Dedifferentiated amniotic fluid mesenchymal stem cell (primary cell): ENCODE measurements at regions not wholly inside any gene's neighbourhood (a gene's known extent, or its start where the extent isn't known, plus 50 kb on each side); places are given as distances from the start of the nearest gene placed in this dataset.
A peak's percentile ranks its signal among the peaks of the same experiment; 100 is the strongest.
"Not testable (repeated sequence)": the region's sequence is repeated elsewhere in the genome, so short reads cannot be mapped to it uniquely, and the experiment has no call there.

Source experiments
- DNase-seq: peaks from one replicate; pipeline ENCODE4 v3.0.0-alpha.2; 2016; ENCODE audit errors: extremely low spot score

DNA sequence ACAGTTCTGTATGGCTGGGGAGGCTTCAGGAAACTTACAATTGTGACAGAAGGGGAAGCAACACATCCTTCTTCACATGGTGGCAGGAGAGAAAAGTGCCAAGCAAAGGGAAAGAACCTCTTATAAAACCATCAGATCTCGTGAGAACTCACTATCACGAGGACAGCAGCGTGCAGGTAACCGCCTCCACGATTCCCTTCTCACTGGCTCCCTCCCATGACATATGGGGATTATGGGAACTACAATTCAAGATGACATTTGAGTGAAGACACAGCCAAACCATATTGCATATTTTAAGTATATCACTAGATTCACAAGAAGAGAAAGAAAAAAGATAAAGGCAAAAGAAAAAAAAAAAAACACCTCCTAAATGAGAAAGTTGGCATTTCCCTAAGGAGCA lies 431.9 kb upstream of the RGS17 start:
- DNase-seq: no peak

DNA sequence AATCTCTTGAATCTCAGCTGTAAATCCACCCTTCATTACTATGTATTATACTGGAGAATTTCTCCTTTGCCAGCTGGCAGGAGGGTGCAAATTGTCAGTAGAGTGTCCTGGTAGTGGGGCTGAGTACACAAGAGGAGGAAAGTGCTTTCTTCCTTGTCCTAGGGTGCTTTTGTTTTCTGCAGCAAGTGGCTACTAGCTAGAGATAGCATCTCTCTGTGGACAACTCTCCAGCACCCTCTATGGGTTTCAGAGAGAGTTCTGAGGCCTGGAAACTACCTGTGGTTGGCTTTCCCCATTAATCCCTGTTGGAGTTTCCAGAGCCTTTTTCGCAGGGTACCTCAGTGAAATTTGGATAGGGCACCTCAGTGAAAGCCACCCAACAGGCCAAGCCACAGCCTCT lies 422.5 kb upstream of the RGS17 start:
- no peak for DNase-seq

DNA sequence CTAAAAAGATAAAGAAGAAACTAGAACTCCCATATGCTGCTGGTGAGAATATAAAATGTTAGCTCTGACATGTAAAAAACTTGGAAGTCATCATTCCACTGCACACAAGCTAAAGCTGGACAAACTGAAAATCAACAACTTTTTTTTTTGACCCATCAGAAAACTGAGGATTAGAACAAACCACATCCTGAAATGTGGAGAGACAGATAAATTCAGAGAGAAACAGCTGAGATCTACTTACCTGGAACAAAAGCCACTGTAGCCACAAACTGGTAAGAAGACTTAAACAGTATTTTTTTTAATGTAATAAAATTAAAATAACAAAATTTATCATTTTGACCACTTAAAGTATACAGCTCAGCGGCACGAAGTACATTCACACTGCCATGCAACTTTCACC lies 408.5 kb upstream of the RGS17 start:
- no peak for DNase-seq

DNA sequence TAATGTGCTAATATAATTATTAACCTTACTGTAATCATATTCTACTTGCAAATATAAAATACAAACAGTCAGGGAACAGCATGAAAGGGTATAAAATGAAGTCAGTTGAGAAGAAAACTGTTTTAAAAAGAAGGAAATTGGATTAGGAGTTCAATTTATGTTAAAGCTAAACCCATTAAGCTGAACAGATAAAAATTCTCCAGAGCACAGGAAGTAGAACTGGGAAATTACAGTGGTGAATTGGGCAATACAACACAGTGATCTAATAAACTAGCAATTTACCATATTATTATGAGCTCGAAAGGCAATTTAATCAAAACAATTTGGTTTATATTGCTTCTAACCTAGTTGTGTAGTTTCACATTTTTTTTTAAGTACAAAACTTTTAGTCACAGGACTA lies 407.4 kb upstream of the RGS17 start:
- no peak for DNase-seq

DNA sequence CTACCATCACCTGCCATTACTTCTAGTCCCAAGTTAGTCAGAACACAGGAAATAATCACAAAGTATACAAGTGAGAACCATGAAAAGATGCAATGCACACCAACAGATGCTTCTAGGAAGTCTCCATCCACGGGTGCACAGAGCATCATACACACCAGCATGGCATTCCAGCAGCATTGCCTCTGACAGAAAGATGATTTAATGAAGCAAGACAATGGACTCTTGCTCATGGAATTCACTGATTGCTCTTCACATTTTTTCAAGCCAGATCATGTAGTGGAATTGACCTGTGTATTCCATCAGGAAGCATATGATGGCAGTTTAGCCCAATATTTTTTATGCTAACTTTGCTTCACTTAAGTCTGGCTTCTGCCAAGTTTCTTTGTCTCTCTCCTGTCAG lies 406.3 kb upstream of the RGS17 start:
- DNase-seq: no peak

DNA sequence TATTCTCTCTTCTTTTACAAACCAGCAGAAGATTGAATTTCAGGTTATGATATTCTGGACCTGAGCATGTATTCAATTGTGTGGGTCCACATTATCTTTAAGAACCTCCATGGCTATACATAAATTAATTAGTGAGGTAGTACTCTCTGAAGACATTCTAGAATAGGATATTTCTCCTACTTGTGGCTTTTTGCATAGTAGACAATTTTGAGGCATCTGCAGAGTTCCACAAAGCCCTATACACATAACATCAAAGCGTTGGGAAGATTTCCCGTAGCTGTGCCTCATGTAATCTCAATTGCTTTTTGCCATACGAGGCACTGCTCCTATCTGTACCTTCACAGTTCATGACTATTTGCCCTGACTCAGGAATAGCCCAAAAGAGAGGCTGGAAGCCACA lies 395.4 kb upstream of the RGS17 start:
- DNase-seq: no peak

DNA sequence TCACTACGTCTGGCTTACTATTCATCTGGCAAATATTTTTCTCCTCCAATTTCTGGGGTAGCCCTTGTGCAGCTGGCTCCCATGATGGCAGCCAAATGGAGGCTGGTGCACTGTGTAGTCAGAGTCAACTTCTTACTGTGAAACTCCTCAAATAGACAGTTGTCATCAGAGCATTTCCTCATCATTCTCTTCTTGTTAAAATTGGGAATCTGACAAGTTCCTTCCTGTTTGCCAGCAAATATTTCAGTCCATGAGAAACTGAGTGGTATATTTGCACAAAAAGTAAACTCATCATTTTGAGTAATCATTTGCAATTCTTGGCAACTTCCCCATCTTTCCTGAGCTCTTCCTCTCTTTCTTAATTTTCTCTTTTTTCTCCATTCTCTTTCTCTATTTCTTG lies 394.9 kb upstream of the RGS17 start:
- no peak for DNase-seq

DNA sequence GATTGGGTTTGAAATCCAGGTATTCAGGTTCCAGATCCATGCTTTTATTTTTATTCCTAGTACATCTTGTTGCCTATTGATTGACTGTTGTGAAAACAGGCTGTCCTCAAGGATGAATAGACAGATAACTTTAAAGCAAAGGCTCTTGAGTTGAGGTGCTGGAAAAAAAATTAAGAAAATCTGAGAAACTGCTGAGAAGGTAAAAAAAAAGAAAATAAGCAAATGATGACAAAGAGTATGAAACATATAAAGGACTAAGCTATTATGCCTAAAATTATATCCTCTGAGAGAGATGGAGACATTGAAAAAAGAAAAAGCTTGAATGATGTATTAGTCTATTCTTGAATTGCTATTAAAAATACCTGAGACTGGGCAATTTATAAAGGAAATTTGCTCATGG lies 392.3 kb upstream of the RGS17 start:
- no peak for DNase-seq

DNA sequence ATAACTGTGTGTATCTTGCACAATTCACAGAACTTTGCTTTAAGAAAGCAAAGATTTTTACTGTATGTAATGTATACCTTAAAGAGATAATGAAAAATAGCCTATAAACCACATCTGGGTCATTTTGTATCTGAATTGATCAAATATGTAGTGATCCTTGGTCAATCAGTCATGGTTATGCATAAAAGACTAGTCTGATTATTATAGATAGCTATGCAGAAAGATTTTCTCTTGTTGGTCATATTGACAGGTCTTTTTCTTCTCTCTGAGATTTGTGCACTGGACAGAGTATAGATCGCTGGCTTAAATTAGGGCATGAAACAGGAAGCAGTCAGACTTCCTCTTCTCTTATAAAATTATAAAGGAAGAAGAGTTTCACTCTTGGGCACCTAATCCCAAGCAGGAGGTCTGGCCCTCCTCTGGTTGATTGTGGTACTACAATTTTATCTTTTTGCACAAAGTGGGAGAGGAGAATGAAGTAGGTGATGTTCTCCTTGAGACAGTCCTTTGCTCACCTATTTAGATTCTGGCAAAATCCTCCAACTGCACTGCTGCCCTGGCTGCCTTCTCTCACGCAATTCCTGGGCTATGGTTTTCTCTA lies 380.9 kb upstream of the RGS17 start:
- DNase-seq: peak; percentile 19

DNA sequence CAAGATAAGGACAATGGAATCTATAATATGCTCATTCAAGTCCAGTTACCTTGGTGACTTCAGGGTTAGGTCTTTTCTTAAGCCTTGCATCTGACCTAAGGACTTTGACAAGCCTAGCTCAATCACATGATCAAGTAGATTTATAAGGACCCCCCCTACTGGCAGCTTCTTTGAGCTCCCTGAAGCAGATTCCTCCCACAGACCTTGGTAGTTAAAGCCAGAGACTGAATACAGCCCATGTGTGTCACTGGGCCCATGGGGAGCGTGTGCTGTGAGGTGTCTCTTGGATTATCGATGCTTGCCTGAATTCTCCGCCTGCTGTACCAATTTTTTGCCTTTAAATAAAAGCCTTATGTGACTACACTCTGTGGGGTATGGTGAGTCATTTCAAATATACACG lies 372.7 kb upstream of the RGS17 start:
- DNase-seq: no peak

DNA sequence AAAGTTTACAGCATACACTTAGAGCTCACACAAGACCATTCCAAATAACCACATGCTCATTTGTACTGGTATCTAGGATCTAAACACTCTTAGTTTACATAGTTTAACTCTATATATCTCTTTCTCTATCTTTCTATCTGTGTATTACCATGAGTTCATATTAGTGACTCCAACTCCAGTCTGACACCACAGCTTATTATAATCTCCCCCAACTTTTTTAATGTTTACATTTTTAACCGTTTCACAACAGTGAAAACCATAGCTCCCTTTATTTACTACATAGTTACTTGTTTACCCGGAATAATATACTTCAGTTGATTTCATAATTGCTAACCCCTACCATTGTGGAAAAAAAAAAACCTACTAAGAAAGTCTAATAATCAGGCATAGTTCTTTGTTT lies 362.4 kb upstream of the RGS17 start:
- no peak for DNase-seq

DNA sequence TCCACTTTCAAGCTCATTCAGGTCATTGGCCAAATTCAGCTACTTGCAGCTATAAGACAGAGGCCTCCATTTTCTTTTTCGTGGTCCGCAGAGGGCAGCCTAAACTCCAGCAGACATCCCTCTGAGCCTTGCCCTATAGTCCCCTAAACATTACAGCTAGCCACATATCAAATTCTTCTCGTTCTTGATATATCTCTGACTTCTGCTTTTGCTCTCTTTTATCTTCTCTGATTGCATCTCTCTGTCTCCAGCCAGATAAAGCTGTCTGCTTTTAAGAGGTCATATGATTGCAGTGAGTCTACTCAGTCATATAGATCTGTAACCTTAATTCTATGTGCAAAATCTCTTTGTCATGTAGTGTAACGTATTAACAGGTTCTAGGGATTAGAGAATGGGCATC lies 358.4 kb upstream of the RGS17 start:
- no peak for DNase-seq

DNA sequence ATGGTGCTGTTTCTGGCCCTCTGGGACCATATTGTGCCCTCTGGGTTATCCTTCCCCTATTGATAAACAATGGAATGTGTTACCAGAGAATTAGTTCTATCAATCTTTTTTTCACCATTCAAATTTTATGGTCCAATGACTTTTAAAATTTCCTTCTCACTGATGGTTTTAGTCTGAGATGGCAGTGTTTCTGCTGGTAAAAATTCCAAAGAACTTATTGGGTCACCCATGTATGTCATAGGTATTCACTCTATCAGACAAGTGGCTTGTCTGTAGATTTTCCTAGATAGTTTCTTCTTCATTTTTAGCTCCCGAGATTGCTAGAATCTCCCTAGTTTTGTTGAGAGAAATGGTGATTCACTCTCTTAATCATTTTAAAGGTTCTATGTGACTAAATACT lies 357.2 kb upstream of the RGS17 start:
- no peak for DNase-seq

DNA sequence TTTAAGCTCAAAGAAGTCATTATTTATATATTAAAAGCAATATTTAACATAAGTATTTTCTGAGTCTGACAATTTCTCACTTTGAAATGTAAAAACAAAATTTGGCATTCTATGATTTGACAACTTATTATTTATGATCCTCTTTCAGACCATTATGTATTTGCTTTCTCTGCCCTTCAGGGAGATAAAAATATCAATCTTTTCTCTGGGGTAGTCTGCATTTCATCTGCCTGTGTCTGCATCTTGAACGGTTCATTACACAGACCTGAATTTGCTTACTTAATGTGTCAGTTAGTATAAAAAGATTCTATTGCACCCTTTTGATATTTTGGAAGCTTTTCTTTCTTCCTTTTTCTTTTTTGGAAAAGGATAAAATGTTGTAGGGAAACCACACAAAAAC lies 354.0 kb upstream of the RGS17 start:
- DNase-seq: no peak

DNA sequence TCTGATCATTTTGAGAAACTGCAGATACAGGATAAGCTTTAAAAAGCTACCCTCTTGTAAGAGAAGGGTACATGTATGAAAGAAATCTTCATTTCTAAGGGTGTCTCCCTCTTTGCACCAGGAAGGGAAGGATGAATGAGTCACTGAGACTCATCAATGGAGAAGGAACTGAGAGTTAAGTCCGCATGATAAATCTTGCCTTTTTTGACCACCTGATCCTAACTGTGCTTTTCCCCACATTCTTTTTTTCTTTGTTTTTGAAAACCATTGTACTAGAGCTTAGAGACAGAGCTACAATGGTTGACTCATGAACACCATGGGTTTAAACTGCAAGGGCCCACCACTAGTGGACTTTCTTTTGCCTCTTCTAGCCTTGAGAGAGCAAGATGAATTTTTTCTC lies 353.0 kb upstream of the RGS17 start:
- DNase-seq: no peak

DNA sequence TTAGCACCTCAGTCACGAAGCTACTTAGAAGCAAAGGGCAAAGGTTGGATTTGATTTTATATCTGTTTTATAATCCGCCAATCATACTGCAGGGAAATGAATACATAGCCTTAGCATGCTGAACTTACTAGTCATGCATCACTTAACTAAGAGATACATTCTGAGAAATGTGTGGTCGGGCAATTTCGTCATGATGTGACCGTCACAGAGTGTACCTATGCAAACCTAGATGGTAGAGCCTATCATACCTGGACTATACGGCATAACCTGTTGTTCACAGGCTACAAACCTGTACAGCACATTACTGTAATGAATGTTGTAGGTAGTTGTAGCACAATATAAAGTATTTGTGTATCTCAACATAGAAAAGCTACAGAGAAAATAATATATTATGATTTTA lies 345.2 kb upstream of the RGS17 start:
- DNase-seq: no peak

DNA sequence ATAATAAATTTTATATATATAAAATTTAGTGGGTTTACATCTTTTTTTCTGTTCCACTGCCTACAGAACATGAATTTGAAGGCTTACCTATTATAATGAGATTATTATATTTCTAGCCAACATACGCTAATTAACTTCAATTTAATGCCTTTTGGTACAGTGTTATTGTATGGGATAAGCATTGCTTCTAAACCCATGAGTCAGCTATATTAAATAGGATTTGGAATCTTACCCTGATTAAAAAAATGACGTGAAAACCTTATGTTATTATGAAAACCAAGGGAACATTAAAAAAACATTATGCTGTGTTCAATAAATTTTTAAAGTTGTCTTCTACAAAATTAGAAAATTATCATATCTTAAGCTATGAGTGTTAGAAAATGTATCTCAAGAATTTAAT lies 334.0 kb upstream of the RGS17 start:
- DNase-seq: no peak

DNA sequence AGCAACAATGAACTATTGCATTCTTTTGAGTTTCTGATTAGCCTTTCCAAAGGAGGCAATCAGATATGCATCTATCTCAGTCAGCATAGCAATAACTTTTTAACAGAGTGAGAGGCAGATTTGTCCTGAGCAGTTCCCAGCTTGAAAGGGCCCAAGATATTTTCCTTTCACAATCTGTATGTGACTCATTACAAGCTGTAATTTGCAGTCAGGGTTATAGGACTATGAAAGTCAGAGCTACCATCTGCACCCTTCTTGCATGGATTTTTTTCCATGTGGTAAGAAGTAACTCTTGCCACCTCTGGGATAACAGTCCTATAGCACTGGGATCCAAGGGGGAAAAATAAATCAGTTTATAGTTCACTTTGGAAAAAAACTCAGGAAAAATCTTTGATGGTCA lies 318.2 kb upstream of the RGS17 start:
- no peak for DNase-seq

DNA sequence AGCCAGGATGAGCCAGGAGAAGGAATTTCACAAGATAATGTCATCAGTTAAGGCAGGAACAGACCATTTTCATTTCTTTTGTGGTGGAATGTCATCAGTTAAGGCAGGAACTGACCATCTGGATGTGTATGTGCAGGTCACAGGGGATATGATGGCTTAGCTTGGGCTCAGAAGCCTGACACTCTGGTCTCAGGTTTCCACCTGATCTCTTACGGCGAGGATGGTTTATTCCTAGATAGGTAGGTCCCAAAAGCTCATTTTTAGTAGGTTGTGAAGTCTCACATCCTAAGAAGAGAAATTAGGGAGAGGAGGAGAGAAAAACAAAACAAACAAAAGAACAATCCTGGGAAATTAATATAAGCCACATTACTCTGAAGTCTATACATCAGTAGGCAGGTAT lies 311.7 kb upstream of the RGS17 start:
- DNase-seq: not testable (repeated sequence)

DNA sequence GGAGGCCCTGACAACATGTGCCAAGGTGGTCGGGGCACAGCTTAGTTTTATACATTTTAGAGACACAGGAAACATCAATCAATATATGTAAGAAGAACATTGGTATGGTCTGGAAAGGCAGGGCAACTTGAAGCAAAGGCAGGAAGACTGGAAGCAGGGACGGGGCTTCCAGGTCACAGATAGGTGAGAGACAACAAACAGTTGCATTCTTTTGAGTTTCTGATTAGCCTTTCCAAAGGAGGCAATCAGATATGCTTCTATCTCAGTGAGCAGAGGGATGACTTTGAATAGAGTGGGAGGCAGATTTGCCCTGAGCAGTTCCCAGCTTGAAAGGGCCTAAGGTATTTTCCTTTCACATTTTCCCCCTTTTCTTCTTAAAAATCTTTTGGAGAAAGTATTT lies 311.0 kb upstream of the RGS17 start:
- DNase-seq: no peak

DNA sequence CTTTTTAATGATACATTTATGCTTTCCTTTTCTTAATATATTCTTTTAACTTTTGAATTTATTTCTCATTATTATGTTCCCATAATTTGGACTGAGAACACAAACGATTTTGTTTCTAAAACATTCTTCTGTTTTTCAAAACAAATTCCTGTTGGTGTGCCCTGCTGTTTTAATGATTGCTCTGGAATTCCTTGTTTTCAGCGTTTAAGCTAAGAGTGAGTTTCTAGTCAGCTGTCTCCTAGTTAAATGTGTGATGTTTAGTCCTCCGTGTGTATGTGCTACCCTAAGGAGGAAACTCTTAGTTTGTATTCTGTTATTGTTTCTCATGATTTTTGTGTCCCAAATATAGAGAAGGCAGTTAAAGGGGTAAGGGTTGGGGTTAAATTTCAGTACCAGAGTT lies 306.1 kb upstream of the RGS17 start:
- DNase-seq: no peak

DNA sequence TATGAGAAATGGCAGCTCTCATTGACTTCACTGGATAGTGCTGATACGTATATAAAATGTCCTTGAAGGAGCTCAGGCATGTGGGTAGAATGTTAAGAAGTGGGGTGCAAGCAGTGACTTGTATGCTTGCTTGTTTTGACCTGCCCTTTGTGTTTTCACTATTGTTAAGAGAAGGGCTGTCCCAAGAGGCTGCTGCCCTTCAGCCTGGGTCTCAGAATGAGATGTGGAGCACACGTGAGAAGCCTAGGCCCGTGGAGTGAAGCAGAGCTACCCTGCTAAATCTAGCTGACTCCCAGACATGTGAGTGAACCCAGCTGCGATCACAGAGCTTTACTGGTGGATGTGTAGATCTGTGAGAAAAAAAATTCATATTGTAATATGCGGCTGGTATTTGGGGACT lies 305.3 kb upstream of the RGS17 start:
- no peak for DNase-seq

DNA sequence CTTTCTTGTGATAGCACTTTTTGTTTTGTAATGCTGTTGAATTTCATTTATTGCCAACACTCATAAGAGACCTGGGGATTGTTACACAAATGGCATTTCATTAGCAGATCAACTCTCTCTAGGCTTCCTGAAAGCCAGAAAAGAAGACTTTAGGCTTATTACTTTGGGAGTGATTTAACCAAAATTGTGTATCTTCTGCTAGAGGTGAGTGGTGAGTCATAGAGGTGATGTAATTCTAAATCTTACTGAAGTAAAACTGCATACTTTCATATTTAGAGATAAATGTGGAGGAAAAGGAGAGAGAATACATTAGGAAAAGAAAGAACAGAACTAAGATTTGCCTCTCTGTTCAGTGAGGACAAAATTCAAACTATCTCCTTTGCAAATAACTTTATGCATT lies 304.7 kb upstream of the RGS17 start:
- DNase-seq: no peak

DNA sequence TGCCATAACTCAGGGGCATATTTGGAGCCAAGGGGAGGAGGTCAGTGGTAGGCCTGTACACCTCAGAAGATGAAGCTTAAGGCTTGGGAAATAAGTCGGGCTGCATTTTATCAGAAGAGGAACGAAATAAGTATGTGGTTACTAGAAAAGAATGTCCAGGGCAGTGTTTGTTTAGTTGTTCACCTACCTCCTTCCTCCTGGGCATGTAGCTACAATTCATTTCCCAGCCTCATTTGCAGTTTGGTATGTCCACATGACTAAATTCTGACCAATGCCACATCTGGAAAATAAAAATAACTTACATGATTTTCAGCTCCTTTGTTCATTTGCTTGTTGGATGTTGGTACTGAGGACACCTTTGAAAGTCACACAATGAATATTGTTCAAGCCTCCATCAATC lies 294.5 kb upstream of the RGS17 start:
- DNase-seq: no peak
